ENCODE measurements at regions not wholly inside any gene's neighbourhood (a gene's known extent, or its start where the extent isn't known, plus 50 kb on each side); places are given as distances from the start of the nearest gene placed in this dataset.

- DNase-seq (ENCODE audit: low read depth in 2 of 2, low spot score in 1 of 2) = no peak
These were observed 51.7 kb upstream of the ACVR2A start for GRCh38 chr2:147792966-147793617.

- DNase-seq (ENCODE audit: low read depth in 2 of 2, low spot score in 1 of 2) = no peak
These were observed 54.2 kb upstream of the ACVR2A start for GRCh38 chr2:147790580-147790979.

DNA sequence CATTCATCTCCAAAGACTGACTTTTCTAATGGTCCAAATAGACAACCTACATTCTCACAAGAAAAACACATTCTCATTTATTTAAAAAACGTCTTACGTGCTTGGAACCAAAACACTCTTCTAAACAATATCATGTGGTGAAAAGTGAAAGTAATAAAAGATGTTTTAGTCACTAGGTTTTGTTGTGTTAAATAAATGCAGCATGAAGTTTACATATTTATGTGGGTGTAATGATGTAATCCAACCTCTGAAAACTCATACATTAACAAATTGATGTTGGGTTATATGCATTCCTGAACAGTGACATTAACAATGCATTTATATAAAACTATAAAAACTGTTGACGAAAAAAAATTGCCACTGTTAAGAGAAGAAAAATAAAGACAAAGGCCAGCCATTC lies 55.1 kb upstream of the ACVR2A start:
- no peak for DNase-seq (ENCODE audit: low read depth in 2 of 2, low spot score in 1 of 2)

DNA sequence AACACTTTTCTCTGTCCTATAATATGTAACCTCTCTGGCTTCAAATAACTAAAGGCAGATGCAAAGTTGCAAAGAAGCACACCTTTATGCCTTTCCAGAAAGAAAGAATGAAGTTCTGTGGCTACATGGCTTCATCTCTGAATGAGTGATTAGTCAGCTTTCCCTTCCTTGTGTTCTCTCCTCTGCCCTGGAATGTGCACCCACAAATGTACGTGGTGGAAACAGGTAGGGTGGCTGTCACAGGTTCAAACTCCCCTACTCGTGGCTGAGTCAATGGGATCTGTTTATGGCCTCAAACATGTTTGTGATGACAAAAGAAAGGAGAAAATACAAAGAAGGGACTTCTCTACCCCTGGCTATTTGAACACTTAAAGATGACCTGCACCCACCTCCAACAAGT lies 55.5 kb upstream of the ACVR2A start:
- no peak for DNase-seq (ENCODE audit: low read depth in 2 of 2, low spot score in 1 of 2)

DNA sequence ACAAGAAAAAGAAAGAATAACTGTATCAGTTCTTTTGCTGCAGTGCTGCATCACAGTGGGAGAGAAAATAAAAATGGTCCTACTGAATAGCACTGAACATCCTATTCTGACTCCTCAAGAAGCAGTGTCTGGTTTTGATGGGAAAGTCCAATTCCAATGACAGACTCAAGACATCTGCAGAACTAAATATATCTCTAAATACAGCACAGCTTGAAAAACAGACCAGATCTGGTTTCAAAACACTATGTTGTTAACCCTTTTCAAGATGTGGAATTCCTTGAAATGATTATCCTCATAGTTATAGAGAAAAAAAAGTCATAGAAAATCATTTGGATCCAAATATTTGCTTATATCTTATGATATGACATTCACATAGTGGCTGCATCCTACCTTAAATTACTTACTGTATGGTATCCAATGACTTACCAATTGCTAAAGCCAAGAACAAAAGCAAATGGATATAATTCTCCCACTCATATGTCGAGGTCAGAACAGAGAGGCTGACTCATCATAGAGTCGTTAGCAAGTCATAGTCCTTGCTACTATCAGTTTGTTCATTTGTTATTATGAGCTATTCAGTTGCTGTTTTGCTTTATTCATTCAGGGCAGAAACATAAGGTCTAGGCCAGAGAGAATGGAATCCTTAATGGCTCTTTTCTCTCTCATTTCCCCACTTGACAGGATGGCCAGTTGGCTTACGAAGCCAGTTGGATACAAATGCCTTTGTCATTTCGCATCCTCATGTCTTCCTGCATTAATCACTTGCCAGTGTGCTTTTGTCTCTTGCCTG lies 62.5 kb upstream of the ACVR2A start:
- no peak for DNase-seq (ENCODE audit: low read depth in 2 of 2, low spot score in 1 of 2)

GRCh38 chr2:147779440-147779839 lies 65.4 kb upstream of the ACVR2A start:
- DNase-seq (ENCODE audit: low read depth in 2 of 2, low spot score in 1 of 2) = no peak

DNA sequence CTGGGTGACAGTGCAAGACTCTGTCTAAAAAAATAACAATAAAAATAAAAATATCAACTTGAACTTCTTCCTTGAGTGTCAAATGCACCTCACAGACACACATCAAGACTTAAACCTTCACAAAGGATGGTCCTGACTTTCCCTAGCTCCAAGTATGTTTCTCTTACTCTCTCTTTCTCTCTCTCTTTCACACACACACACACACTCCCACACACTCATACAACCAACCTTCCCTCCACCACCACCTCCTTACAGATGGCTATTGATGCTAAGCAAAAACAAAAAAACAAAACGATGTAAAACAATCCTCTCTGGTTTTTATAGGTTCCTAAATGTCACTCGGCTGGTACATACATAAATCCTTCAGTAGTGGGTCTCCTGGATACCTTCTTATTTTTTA lies 67.4 kb upstream of the ACVR2A start:
- no peak for DNase-seq (ENCODE audit: low read depth in 2 of 2, low spot score in 1 of 2)

DNA sequence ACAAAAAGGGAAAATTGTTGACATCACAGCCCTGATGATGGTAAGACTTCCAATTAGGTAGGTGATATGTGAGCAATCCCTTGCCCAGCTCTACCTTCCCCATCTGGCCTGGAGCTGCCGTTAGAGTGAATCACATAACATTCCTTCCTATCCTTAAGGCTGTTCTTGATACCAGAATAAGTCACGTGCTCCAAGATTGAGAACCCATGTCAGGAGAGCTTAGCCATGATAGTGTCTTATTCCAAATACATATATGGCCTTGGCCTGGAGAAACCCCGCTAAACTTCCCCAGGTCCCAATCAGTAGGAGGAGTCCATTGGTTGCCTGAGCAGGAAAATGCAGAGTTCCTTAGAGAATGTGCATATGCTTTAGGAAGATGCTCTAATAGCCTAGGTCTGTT lies 70.0 kb upstream of the ACVR2A start:
- DNase-seq (ENCODE audit: low read depth in 2 of 2, low spot score in 1 of 2) = no peak

DNA sequence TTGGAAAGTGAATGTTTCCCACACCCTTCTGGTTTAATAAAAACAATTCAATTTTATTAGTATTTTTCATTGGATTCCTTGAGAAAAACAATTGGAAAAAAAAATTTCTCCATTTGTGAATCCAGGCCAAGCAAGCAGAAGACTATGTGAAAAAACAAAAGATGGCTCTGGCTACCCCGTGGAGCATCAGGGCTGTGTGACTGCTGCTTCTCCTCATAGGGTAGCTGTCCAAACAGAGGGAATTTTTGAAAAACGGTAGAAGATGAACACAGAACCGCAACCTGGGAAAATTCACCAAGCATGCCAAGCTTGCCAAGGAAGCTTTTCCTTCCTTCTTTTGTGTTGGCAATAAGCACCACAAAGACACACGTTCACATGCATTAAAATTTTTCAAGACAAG lies 71.3 kb upstream of the ACVR2A start:
- no peak for DNase-seq (ENCODE audit: low read depth in 2 of 2, low spot score in 1 of 2)

DNA sequence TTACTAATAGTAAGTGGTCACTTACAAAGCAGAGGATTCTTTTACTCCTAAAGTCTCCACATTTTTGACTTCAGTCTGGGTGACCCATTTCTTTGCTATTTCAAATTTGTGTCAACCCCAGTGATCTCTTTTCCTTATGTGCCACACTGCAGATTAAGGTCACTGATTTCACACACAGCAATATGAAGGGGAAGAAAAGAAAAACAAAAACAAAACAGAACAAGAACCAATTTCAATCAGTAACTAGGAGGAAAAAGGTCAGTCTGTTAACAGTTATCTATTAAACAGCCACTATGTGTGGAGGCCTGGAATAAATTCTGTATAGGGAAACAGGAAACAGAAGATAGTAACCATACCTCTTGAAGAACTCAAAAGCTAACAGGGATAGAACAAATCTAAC lies 72.0 kb upstream of the ACVR2A start:
- no peak for DNase-seq (ENCODE audit: low read depth in 2 of 2, low spot score in 1 of 2)

DNA sequence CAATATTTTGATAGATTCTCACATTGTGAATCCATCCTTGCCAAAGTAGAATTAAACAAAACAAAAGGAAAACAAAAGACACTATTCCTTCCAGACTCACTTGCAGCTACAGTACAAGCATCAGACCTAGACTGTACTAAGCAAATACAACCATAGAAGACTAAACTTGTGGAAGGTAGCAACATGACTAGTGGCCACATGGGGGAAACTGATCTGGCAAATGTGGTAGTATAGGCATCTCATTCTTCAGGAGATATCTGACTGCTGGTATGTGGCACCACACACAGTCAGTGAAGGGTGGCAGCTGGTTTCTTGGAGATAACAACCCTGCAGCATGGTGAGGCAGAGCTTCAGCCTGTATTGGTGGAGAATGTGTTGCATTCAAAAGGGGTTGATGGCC lies 81.0 kb upstream of the ACVR2A start:
- no peak for DNase-seq (ENCODE audit: low read depth in 2 of 2, low spot score in 1 of 2)

DNA sequence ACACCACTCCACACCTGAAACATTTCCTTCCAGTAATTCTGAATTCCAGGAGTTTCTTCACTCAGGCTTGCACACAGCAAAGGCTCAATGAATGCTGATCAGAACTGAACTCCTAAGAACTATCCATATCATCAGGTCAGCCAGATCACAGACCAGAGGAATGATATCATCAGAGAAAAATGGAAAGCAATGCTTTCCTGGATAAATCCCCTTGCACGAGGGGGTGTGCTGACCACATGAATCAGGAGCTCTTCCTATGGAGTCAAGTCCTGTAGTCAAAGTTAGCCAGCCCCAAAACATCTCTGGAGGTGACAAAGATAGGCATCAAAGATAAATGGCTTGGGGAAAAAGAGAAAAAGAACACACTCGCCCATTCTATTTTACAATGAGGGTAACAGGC lies 83.8 kb upstream of the ACVR2A start:
- no peak for DNase-seq (ENCODE audit: low read depth in 2 of 2, low spot score in 1 of 2)

DNA sequence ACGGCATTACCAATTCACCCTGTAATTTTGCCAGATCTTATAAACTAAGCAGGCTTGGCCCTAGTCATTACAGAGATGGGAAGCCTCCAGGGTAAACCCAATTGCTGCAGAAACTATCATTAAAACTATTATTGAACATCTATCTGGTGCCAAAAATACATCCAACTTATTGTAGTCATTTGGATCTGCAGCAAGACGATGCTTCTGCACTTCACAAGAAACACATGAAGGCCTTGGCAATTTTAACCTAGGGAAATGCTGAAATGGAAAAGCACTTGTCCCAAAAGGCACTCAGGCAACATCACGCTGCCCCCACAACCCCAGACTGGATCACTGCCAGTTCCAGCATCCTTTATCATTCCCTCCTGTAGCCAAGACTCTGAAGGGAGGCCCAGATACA lies 85.3 kb upstream of the ACVR2A start:
- no peak for DNase-seq (ENCODE audit: low read depth in 2 of 2, low spot score in 1 of 2)

DNA sequence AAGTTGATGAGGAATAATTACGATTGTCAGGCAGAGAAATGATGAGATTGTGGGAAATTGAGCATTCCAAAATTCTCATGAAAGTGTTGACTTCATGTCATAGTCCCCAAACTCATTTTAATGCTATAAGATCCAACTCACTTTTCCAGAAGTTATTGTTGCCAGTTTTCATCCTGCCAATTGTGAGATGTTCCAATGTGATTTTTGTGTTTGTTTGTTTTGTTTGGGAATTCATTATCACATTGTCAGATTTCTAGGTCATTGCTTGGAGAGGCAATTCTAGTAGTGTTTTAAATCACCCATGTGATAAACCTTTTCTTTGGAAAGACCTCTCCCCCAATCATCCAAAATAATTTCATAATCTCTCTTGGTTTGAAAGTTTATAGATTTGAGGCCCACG lies 86.0 kb upstream of the ACVR2A start:
- no peak for DNase-seq (ENCODE audit: low read depth in 2 of 2, low spot score in 1 of 2)

GRCh38 chr2:147756069-147756468 lies 88.8 kb upstream of the ACVR2A start:
- DNase-seq (ENCODE audit: low read depth in 2 of 2, low spot score in 1 of 2) = no peak

- no peak for DNase-seq (ENCODE audit: low read depth in 2 of 2, low spot score in 1 of 2)
These were observed 104.5 kb upstream of the ACVR2A start for GRCh38 chr2:147740211-147740927.

- no peak for DNase-seq (ENCODE audit: low read depth in 2 of 2, low spot score in 1 of 2)
These were observed 105.3 kb upstream of the ACVR2A start for GRCh38 chr2:147739508-147739907.

DNA sequence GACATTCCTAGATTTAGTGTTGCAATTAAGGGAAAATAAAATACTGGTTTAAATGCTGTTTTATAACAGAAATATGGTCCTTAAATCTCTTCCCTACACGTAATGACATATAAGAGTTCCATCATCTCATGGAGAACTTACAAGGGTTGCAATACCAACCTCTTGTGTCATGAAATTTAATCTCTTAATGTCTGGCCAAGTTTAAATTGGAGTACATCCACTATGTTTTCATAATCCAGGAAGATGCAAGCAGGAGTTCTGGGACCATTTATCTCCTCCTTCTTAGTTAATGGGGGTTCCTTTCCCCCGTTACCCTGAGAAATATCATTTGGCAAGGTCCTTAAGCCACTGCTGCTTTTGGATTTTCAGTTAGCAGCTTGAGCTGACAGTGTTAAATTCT lies 126.0 kb upstream of the ACVR2A start:
- no peak for DNase-seq (ENCODE audit: low read depth in 2 of 2, low spot score in 1 of 2)

- DNase-seq (ENCODE audit: low read depth in 2 of 2, low spot score in 1 of 2) = no peak
These were observed 127.9 kb upstream of the ACVR2A start for GRCh38 chr2:147716906-147717305.

DNA sequence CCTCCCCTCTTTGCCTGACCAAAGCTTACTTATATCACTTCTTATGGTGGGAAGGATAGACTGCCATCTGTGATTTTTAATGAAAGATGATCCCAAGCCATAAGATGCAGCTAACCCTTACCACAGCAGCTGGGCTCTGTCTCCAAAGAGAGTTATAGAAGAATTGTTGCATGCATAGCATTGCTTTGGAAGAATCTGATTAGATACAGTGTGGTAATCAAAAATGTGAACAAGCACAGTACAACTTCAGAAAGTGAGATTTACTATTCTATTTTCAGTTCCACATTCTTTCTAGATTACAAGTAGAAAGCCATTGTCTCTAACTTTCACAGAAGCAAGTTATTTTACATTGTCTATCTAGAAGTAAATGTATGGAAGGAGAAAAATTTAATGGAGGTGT lies 129.0 kb upstream of the ACVR2A start:
- DNase-seq (ENCODE audit: low read depth in 2 of 2, low spot score in 1 of 2) = no peak

DNA sequence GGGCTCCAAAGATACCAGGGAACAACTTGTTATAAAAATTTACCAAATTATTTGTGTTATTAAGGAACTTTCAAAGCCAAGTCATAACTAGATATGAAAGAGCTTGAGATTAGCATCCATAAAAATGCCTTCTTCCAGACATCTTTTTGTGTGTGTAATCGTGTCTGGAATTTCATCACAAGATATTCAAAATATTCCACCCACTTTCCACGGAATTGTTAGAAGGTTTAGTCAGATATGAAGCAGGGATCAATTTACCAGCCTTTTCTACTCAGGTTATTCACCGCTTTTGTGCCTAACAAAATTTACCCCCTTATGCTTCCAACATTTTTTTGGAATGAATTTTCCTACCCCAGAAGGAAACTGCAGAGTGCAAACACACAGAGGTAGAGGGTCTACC lies 130.2 kb upstream of the ACVR2A start:
- DNase-seq (ENCODE audit: low read depth in 2 of 2, low spot score in 1 of 2) = no peak

- no peak for DNase-seq (ENCODE audit: low read depth in 2 of 2, low spot score in 1 of 2)
These were observed 131.5 kb upstream of the ACVR2A start for GRCh38 chr2:147713349-147713748.

Measured in stimulated activated CD8-positive, alpha-beta memory T cell treated with anti-CD3 and anti-CD28 coated beads, Interleukin-4, amount 100 ng/mL, for 1 hour (primary cell).